Muscle layer of duodenum (tissue), 2 donors: ENCODE measurements at regions not wholly inside any gene's neighbourhood (a gene's known extent, or its start where the extent isn't known, plus 50 kb on each side); places are given as distances from the start of the nearest gene placed in this dataset.

ENCODE experiments used
- H3K27ac ChIP-seq: one replicate; pipeline ENCODE4 v1.7.0; 2013; ENCODE audit warnings: mild to moderate bottlenecking, low read length
- H3K27me3 ChIP-seq: one replicate; pipeline ENCODE4 v1.7.0; 2013; ENCODE audit warnings: low read depth, mild to moderate bottlenecking, control low read depth, low read length
- H3K36me3 ChIP-seq, 2 donors: one replicate each; pipeline ENCODE4 v1.7.0; 2013; ENCODE audit warnings: low read length in 2 of 2, control low read depth in 1 of 2, mild to moderate bottlenecking in 1 of 2; ENCODE audit not compliant: insufficient read depth in 2 of 2, control insufficient read depth in 1 of 2
- H3K4me1 ChIP-seq, 2 donors: one replicate each; pipeline ENCODE4 v1.7.0; 2013; ENCODE audit warnings: low read length in 2 of 2, mild to moderate bottlenecking in 2 of 2, control low read depth in 1 of 2, moderate library complexity in 1 of 2; ENCODE audit not compliant: insufficient read depth in 2 of 2, control insufficient read depth in 1 of 2
- H3K4me3 ChIP-seq, 2 donors: one replicate each; pipeline ENCODE4 v1.7.0; 2013; ENCODE audit warnings: low read length in 2 of 2, low read depth in 1 of 2, mild to moderate bottlenecking in 1 of 2
- H3K9me3 ChIP-seq, 2 donors: one replicate each; pipeline ENCODE4 v1.7.0; 2013; ENCODE audit warnings: low read length in 2 of 2, control low read depth in 1 of 2, mild to moderate bottlenecking in 1 of 2; ENCODE audit not compliant: control insufficient read depth in 1 of 2
- donor health status: healthy.

- no peaks in the 10 kb centered on the region for H3K9me3 ChIP-seq
- no peaks in the 10 kb centered on the region for H3K36me3 ChIP-seq
- H3K4me1 ChIP-seq: peaks cover 0 to 10% of the 10 kb centered on the region in 2 donors
- H3K4me3 ChIP-seq: no peak overlapping the region
- no peaks in the 10 kb centered on the region for H3K27me3 ChIP-seq
- no peak overlapping the region for H3K27ac ChIP-seq
Measured at GRCh38 chr2:217552081-217552480, 450.7 kb downstream of the TNS1 start.

- H3K27ac ChIP-seq: no peak overlapping the region
- no peaks in the 10 kb centered on the region for H3K27me3 ChIP-seq
- peaks cover 0 to 10% of the 10 kb centered on the region in 2 donors for H3K4me1 ChIP-seq
Measured at GRCh38 chr2:217551252-217551899, 451.4 kb downstream of the TNS1 start.

GRCh38 chr2:217539126-217539525 is 463.7 kb downstream of the TNS1 start:
- Histone ChIP-seq H3K4me1 (no peaks in the 10 kb centered on the region), H3K27ac (no peak overlapping the region), H3K4me3 (no peak overlapping the region), H3K27me3 (no peaks in the 10 kb centered on the region), H3K36me3 (no peaks in the 10 kb centered on the region), H3K9me3 (no peaks in the 10 kb centered on the region)

More at GRCh38 chr2:217551252-217551899, 451.4 kb downstream of the TNS1 start:
- H3K4me3 ChIP-seq: no peak overlapping the region
- H3K36me3 ChIP-seq: no peaks in the 10 kb centered on the region
- no peaks in the 10 kb centered on the region for H3K9me3 ChIP-seq

- no peaks in the 10 kb centered on the region for H3K9me3 ChIP-seq
- H3K36me3 ChIP-seq: no peaks in the 10 kb centered on the region
- no peaks in the 10 kb centered on the region for H3K27me3 ChIP-seq
- no peak overlapping the region for H3K27ac ChIP-seq
- no peaks in the 10 kb centered on the region for H3K4me1 ChIP-seq
- H3K4me3 ChIP-seq: no peak overlapping the region
Measured at GRCh38 chr2:217538719-217539118, 464.1 kb downstream of the TNS1 start.

GRCh38 chr2:217535957-217536708 is 466.7 kb downstream of the TNS1 start:
- no peak overlapping the region for H3K4me3 ChIP-seq
- no peaks in the 10 kb centered on the region for H3K9me3 ChIP-seq
- H3K4me1 ChIP-seq: no peaks in the 10 kb centered on the region
- H3K27ac ChIP-seq: no peak overlapping the region
- H3K36me3 ChIP-seq: no peaks in the 10 kb centered on the region
- no peaks in the 10 kb centered on the region for H3K27me3 ChIP-seq

- no peaks in the 10 kb centered on the region for H3K36me3 ChIP-seq
- H3K4me3 ChIP-seq: no peak overlapping the region
- H3K27ac ChIP-seq: no peak overlapping the region
- H3K4me1 ChIP-seq: no peaks in the 10 kb centered on the region
- no peaks in the 10 kb centered on the region for H3K9me3 ChIP-seq
- no peaks in the 10 kb centered on the region for H3K27me3 ChIP-seq
Measured at GRCh38 chr2:217530392-217531090, 472.3 kb downstream of the TNS1 start.

GRCh38 chr2:217529271-217529670 is 473.5 kb downstream of the TNS1 start:
- Histone ChIP-seq H3K4me1 (no peaks in the 10 kb centered on the region), H3K36me3 (no peaks in the 10 kb centered on the region), H3K4me3 (no peak overlapping the region), H3K27me3 (no peaks in the 10 kb centered on the region), H3K27ac (no peak overlapping the region), H3K9me3 (no peaks in the 10 kb centered on the region)

GRCh38 chr2:217527590-217528202 is 475.1 kb downstream of the TNS1 start:
- Histone ChIP-seq H3K27me3 (no peaks in the 10 kb centered on the region), H3K4me3 (no peak overlapping the region), H3K27ac (no peak overlapping the region), H3K36me3 (no peaks in the 10 kb centered on the region), H3K4me1 (no peaks in the 10 kb centered on the region), H3K9me3 (no peaks in the 10 kb centered on the region)

GRCh38 chr2:217525076-217525475 is 477.7 kb downstream of the TNS1 start:
- H3K4me1 ChIP-seq: no peaks in the 10 kb centered on the region
- H3K4me3 ChIP-seq: no peak overlapping the region
- no peaks in the 10 kb centered on the region for H3K27me3 ChIP-seq
- no peaks in the 10 kb centered on the region for H3K9me3 ChIP-seq
- H3K27ac ChIP-seq: no peak overlapping the region
- no peaks in the 10 kb centered on the region for H3K36me3 ChIP-seq

GRCh38 chr2:217523286-217523685 is 479.5 kb downstream of the TNS1 start:
- H3K36me3 ChIP-seq: no peaks in the 10 kb centered on the region
- no peak overlapping the region for H3K27ac ChIP-seq
- H3K9me3 ChIP-seq: no peaks in the 10 kb centered on the region
- no peak overlapping the region for H3K4me3 ChIP-seq
- no peaks in the 10 kb centered on the region for H3K4me1 ChIP-seq
- H3K27me3 ChIP-seq: no peaks in the 10 kb centered on the region

- no peak overlapping the region for H3K27ac ChIP-seq
- H3K27me3 ChIP-seq: no peaks in the 10 kb centered on the region
- no peaks in the 10 kb centered on the region for H3K36me3 ChIP-seq
- no peaks in the 10 kb centered on the region for H3K4me1 ChIP-seq
- H3K9me3 ChIP-seq: no peaks in the 10 kb centered on the region
- H3K4me3 ChIP-seq: no peak overlapping the region
Measured at GRCh38 chr2:217521820-217522219, 481.0 kb downstream of the TNS1 start.
